Thoracic aorta (tissue), 2 donors: ENCODE measurements at regions not wholly inside any gene's neighbourhood (a gene's known extent, or its start where the extent isn't known, plus 50 kb on each side); places are given as distances from the start of the nearest gene placed in this dataset.
A peak's percentile ranks its signal among the peaks of the same experiment; 100 is the strongest.

ENCODE experiments used
- ATAC-seq: fragments of 150-250 bp; one replicate; pipeline ENCODE4 v1.8.0; 2017; ENCODE audit warnings: low read depth; ENCODE audit not compliant: insufficient number of reproducible peaks, low FRiP score
- DNase-seq: peaks from one replicate; pipeline ENCODE4 v3.0.0-alpha.2; 2020; ENCODE audit warnings: low spot score
- H3K27ac ChIP-seq, 2 donors: fragments of 200-600 bp; sonication (generic); 1 replicate in 1 of 2; 2 replicates in 1 of 2; pipeline ENCODE4 v1.5.1; 2016; ENCODE audit warnings: mild to moderate bottlenecking in 2 of 2, moderate library complexity in 2 of 2
- H3K27me3 ChIP-seq: fragments of 200-600 bp; sonication (generic); replicated peaks from 2 replicates; pipeline ENCODE4 v1.6.0; 2016; ENCODE audit warnings: mild to moderate bottlenecking; ENCODE audit not compliant: insufficient read depth
- H3K36me3 ChIP-seq: fragments of 200-600 bp; sonication (generic); one replicate; pipeline ENCODE4 v1.5.1; 2016
- H3K4me1 ChIP-seq, 2 donors: fragments of 200-600 bp; sonication (generic); 1 replicate in 1 of 2; 2 replicates in 1 of 2; pipeline versions ENCODE4 v1.5.1 to v1.6.0; 2016; ENCODE audit warnings: low read depth in 2 of 2, mild to moderate bottlenecking in 1 of 2; ENCODE audit not compliant: control insufficient read depth in 1 of 2
- H3K4me3 ChIP-seq: fragments of 200-600 bp; sonication (generic); 2 replicates; pipeline ENCODE4 v1.5.1; 2016; ENCODE audit warnings: mild to moderate bottlenecking
- H3K9me3 ChIP-seq: fragments of 200-600 bp; sonication (generic); 2 replicates; pipeline ENCODE4 v1.5.1; 2016
- TF ChIP-seq, protein P1 (sequence below): fragments of 200-600 bp; sonication (generic); IDR thresholded peaks from one replicate; pipeline ENCODE4 v1.5.1; 2019; ENCODE audit warnings: antibody characterized with exemption

GRCh38 chr10:33434933-33435332 is 100.5 kb upstream of the NRP1 start:
- Histone ChIP-seq H3K9me3 (no peaks in the 10 kb centered on the region), H3K27ac (no peak overlapping the region), H3K36me3 (no peaks in the 10 kb centered on the region), H3K27me3 (no peaks in the 10 kb centered on the region), H3K4me3 (no peak overlapping the region), H3K4me1 (no peaks in the 10 kb centered on the region)
- ATAC-seq (no peak), DNase-seq (no peak)
- TF ChIP-seq, protein P1, sequence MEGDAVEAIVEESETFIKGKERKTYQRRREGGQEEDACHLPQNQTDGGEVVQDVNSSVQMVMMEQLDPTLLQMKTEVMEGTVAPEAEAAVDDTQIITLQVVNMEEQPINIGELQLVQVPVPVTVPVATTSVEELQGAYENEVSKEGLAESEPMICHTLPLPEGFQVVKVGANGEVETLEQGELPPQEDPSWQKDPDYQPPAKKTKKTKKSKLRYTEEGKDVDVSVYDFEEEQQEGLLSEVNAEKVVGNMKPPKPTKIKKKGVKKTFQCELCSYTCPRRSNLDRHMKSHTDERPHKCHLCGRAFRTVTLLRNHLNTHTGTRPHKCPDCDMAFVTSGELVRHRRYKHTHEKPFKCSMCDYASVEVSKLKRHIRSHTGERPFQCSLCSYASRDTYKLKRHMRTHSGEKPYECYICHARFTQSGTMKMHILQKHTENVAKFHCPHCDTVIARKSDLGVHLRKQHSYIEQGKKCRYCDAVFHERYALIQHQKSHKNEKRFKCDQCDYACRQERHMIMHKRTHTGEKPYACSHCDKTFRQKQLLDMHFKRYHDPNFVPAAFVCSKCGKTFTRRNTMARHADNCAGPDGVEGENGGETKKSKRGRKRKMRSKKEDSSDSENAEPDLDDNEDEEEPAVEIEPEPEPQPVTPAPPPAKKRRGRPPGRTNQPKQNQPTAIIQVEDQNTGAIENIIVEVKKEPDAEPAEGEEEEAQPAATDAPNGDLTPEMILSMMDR = no peak

- ATAC-seq (no peak), DNase-seq (no peak)
- no peaks in the 10 kb centered on the region for H3K36me3 ChIP-seq
- no peaks in the 10 kb centered on the region for H3K27me3 ChIP-seq
- TF ChIP-seq, protein P1 = no peak
- H3K9me3 ChIP-seq = no peaks in the 10 kb centered on the region
- H3K4me3 ChIP-seq = no peak overlapping the region
- H3K27ac ChIP-seq = no peak overlapping the region
- H3K4me1 ChIP-seq = peaks cover 0 to 7% of the 10 kb centered on the region in 2 donors
Measured at GRCh38 chr10:33428682-33429081, 94.2 kb upstream of the NRP1 start.

DNA sequence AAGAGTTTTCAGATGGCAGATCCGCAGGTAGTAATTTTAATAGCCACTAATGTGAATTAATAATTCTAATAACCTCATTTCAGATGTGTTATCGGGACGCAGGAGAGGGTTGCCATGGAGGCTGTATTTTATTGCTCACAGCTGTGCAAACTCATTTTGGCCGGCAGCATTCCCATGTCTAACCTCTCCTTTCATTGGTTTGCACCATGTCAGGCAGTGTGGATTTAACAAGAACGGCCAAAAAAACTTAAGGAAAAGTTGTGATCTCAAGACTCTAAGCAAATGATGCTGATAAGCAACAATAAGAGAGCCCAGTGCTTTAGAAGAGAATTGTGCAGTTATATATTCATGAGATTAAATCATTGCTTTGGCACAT is 88.7 kb upstream of the NRP1 start:
- Histone ChIP-seq H3K9me3 (no peaks in the 10 kb centered on the region), H3K36me3 (no peaks in the 10 kb centered on the region), H3K27ac (no peak overlapping the region), H3K4me3 (no peak overlapping the region), H3K27me3 (no peaks in the 10 kb centered on the region), H3K4me1 (peaks cover 0 to 31% of the 10 kb centered on the region in 2 donors)
- ATAC-seq = no peak
- TF ChIP-seq, protein P1 = no peak
- no peak for DNase-seq

- no peak for ATAC-seq
- H3K27ac ChIP-seq = peak overlapping the region in 1 of 2 donors; percentile 5
Measured at GRCh38 chr10:33422471-33423153, 88.1 kb upstream of the NRP1 start.

DNA sequence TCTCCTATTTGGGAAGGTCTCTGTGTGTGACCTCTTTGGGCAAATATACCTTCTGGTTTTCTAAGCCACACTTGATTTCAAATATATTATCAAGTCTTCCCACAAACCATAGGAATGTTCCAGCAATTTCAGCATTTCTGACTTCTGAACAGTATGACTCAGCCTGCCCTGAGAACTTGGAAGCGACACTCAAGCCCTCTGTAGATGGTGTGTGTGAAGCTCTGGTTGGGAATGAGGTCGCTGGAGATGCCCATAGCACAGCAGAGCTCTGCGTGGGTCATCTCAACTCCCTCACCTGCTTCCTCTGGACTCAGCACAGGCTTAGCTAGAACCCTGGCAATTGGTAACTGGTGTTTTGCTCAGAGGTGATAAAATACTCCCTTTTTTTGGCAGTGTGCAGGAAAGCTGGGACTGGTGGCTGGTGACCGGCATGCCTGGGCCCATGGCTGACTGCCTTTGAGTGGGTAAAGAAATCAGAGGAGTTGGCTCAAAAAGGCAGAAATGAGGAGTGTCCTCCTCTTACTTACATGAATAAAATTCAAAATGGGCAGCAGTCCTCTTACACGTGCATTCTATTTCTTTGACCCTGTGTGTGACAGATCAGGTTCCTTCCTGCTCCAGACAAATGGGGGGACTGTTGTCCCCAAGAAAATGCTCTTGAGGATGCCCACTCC is 87.5 kb upstream of the NRP1 start:
- DNase-seq (peak; percentile 39), ATAC-seq (peak; percentile 90)
- Histone ChIP-seq H3K27me3 (no peaks in the 10 kb centered on the region), H3K9me3 (no peaks in the 10 kb centered on the region), H3K4me3 (no peak overlapping the region), H3K27ac (peak overlapping the region; percentile 5 to 12), H3K4me1 (peaks cover 0 to 31% of the 10 kb centered on the region in 2 donors), H3K36me3 (no peaks in the 10 kb centered on the region)
- TF ChIP-seq, protein P1 = no peak

More at GRCh38 chr10:33422471-33423153, 88.1 kb upstream of the NRP1 start:
- no peaks in the 10 kb centered on the region for H3K36me3 ChIP-seq
- DNase-seq = no peak
- H3K4me1 ChIP-seq = peaks cover 0 to 31% of the 10 kb centered on the region in 2 donors
- no peaks in the 10 kb centered on the region for H3K9me3 ChIP-seq
- no peaks in the 10 kb centered on the region for H3K27me3 ChIP-seq
- TF ChIP-seq, protein P1 = no peak
- no peak overlapping the region for H3K4me3 ChIP-seq
